GM18505 (cell line): ENCODE measurements at regions not wholly inside any gene's neighbourhood (a gene's known extent, or its start where the extent isn't known, plus 50 kb on each side); places are given as distances from the start of the nearest gene placed in this dataset.
"Not testable (repeated sequence)": the region's sequence is repeated elsewhere in the genome, so short reads cannot be mapped to it uniquely, and the experiment has no call there.

Experiments used
- ATAC-seq: cut with Tn5 transposase; IDR thresholded peaks from one replicate; pipeline ENCODE4 v1.9.1; 2021; ENCODE audit not compliant: unreplicated experiment
- POLR2A ChIP-seq: IDR thresholded peaks from 4 replicates; pipeline ENCODE4 v1.6.1; 2011; ENCODE audit warnings: borderline replicate concordance; ENCODE audit not compliant: insufficient read depth, insufficient read length; ENCODE audit errors: extremely low read depth

DNA sequence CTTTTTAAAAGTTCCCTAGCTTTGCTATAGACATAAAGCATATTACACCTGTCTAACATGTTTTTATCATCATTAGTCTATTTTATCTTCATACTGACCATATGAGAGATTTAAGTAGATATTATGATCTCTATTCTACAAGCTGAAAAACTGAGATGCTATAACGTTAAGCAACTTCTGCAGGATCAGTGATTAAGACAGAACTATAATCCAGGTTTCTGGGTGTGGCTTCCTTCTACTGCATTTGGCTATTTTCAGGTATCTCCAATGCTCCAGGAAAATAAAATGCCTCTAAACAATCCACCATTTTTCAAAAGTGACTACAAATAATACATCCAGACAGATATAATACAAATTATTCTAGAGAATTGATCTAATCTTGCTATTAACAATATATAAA is 53.4 kb downstream of the RGS2 start:
- ATAC-seq = no peak
- no peak for TF ChIP-seq POLR2A

GRCh38 chr1:192866241-192866868 is 57.5 kb downstream of the RGS2 start:
- ATAC-seq = no peak
- no peak for TF ChIP-seq POLR2A

GRCh38 chr1:192867180-192867579 is 58.3 kb downstream of the RGS2 start:
- no peak for ATAC-seq
- no peak for TF ChIP-seq POLR2A

GRCh38 chr1:192869308-192869940 is 60.6 kb downstream of the RGS2 start:
- ATAC-seq = no peak

GRCh38 chr1:192872010-192872409 is 63.2 kb downstream of the RGS2 start:
- TF ChIP-seq POLR2A = no peak

More at GRCh38 chr1:192869308-192869940, 60.6 kb downstream of the RGS2 start:
- TF ChIP-seq POLR2A = no peak

GRCh38 chr1:192873836-192874235 is 65.0 kb downstream of the RGS2 start:
- TF ChIP-seq POLR2A = no peak
- no peak for ATAC-seq

More at GRCh38 chr1:192872010-192872409, 63.2 kb downstream of the RGS2 start:
- no peak for ATAC-seq

- no peak for TF ChIP-seq POLR2A
- no peak for ATAC-seq
Measured at GRCh38 chr1:192876633-192877032, 67.8 kb downstream of the RGS2 start.

GRCh38 chr1:192877283-192877886 is 68.5 kb downstream of the RGS2 start:
- no peak for TF ChIP-seq POLR2A
- ATAC-seq = no peak

- ATAC-seq = no peak
- no peak for TF ChIP-seq POLR2A
Measured at GRCh38 chr1:192878249-192878648, 69.4 kb downstream of the RGS2 start.

GRCh38 chr1:192879406-192879805 is 70.6 kb downstream of the RGS2 start:
- no peak for TF ChIP-seq POLR2A
- ATAC-seq = no peak

DNA sequence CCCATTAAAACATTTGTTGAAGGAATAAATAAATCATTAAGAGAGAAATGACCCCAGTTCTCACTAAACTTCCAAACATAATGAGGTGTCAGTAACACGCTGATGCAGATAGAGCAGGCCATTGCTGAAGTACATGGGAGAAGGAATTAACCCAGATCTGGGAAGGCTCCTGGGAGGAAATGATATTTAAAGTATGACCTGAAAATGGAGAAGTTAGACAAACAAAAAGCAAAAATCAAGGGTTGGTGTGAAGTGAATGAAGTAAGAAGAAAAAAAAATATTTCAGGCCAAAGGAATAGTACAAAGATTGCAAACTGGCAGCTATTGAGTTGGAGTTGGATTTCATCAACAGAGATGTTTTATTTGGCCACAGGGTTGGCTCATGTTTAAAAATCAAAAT is 71.4 kb downstream of the RGS2 start:
- no peak for ATAC-seq
- TF ChIP-seq POLR2A = no peak

GRCh38 chr1:192884241-192884640 is 75.4 kb downstream of the RGS2 start:
- no peak for ATAC-seq
- TF ChIP-seq POLR2A = no peak

DNA sequence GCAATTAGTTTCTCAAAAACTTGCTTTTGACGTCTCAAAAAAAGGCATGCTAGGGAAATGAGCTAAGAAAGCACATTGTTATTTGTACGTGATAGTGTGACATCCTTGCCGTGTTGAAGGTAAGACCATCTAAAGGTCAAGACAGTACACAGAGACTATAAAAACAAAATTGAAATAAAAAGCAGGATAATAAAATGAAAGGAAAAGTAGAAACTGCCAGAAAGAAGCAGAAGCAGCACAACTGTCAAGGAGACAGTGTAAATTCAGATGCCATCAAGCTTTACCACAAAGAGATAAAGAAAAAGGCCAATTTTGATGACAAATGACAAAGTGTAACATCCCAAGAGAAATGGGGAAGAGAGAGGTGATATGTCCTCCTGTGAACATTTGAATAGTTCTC is 76.5 kb downstream of the RGS2 start:
- ATAC-seq = not testable (repeated sequence)

DNA sequence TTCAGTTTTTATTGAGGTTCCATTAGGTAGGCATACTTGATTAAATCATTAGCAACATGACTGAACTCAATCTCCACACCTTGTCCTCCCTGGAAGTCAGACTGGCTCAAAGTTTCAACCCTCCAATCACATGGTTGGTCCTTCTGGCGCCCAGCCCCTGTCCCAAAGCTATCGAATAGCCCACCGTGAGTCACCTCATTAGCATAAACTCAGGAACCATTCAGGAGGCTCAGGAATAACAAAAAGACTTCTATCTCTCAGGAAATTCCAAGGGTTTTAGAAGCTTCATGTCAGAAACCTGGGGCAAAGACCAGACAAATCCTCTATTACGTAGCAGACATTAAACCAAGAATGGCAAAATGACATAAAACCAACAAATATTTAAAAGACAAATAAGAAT is 78.6 kb downstream of the RGS2 start:
- TF ChIP-seq POLR2A = no peak
- ATAC-seq = no peak
